Urothelium cell line (cell line): ENCODE measurements at regions not wholly inside any gene's neighbourhood (a gene's known extent, or its start where the extent isn't known, plus 50 kb on each side); places are given as distances from the start of the nearest gene placed in this dataset.
"Not testable (repeated sequence)": the region's sequence is repeated elsewhere in the genome, so short reads cannot be mapped to it uniquely, and the experiment has no call there.

Source experiments
- DNase-seq: peaks from one replicate; pipeline ENCODE4 v3.0.0; 2011; ENCODE audit warnings: low spot score, mixed read lengths
- FAIRE-seq: peaks from 2 replicates; lab custom pipeline; 2011; peaks lifted over from hg19 to GRCh38; lab: Jason Lieb, UNC

- FAIRE-seq: no peak
- DNase-seq: no peak
Observed at GRCh38 chr11:134499990-134500389, 87.9 kb upstream of the B3GAT1 start.

DNA sequence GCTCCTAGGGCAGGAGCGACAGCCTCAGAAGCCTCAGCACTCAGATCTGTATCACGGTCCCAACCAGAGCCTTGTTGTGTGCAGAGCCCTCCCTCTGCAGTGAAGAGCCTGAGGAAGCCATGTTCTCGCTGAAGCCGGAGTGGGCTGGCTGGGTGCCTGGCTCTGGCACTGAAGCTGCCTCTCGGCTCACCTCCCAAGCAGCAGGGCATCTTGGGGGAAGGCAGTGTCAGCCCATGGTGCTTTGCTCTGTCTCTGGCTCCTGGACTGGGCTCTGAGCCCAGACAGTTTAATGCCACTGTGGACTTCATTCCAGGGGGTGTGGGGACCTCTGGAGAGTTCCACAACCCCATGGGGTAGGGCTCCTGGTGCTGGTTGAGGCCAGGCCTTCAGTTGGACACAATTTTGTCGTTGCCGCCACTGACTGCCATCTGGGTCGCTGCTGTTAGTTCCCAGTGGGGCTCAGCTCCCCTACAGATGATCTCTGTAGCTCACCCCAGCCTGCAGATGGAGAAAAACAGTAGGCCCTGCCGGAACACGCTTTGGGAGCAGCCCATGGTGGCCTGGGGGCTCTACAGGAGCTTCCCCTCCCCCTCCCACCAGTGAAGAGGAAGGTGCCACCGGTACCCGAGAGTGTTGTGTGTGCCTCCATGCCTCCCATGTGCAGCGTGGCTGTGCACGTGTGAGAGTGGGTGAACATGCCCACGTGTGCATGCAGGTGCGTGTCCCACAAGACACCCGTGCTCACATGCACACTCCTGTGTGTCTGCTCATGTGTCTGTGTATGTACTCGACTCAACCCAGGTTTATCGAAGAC is 86.5 kb upstream of the B3GAT1 start:
- FAIRE-seq (no peak), DNase-seq (no peak)

- DNase-seq (no peak), FAIRE-seq (no peak)
Observed at GRCh38 chr11:134497586-134497985, 85.5 kb upstream of the B3GAT1 start.

GRCh38 chr11:134496058-134496457 is 84.0 kb upstream of the B3GAT1 start:
- not testable (repeated sequence) for FAIRE-seq, DNase-seq

- DNase-seq, FAIRE-seq: not testable (repeated sequence)
Observed at GRCh38 chr11:134494395-134494794, 82.4 kb upstream of the B3GAT1 start.

- not testable (repeated sequence) for FAIRE-seq, DNase-seq
Observed at GRCh38 chr11:134492411-134492810, 80.4 kb upstream of the B3GAT1 start.

- FAIRE-seq (no peak), DNase-seq (no peak)
Observed at GRCh38 chr11:134489728-134490127, 77.7 kb upstream of the B3GAT1 start.

- FAIRE-seq (no peak), DNase-seq (no peak)
Observed at GRCh38 chr11:134488913-134489312, 76.9 kb upstream of the B3GAT1 start.

DNA sequence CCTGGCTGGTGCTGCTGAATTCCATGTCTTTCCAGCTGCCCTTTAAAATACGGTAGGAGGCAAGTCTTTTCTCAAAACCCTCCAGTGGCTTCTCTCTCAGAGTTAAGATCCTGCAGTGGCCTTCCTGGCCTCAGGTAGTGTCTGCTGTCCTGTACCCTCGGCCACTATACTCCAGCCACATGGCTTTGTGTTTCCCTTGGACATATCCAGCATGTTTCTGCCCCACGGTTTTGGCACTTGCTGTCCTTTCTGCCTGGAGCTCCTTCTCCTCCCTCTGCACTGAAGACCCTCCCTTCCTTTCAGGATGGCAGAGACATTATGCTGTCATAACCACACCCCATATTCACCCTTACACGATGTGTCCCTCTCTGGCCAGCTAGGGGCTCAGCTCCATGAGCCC is 76.5 kb upstream of the B3GAT1 start:
- no peak for DNase-seq
- no peak for FAIRE-seq

- no peak for FAIRE-seq
- DNase-seq: no peak
Observed at GRCh38 chr11:134487696-134488095, 75.7 kb upstream of the B3GAT1 start.

DNA sequence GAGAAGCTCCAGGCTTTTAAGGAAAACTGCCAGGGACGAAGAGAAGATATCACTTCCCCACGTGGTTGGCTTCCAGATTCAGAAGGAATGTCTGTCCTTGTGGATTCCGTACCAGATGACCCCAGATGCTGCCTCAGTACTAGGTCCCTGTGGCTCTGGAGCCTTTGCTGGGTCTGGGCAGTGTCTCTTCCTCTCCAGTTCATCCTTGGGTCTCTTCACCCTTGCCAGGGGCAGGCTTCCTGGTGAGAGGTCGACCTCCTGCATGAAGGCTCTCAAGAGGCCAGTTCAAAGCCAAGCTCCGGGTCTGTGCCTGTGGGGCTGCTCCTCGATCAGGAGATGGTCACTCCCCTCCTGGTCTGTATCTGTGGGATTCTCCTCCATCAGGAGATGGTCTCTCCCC is 74.7 kb upstream of the B3GAT1 start:
- DNase-seq (no peak), FAIRE-seq (no peak)

DNA sequence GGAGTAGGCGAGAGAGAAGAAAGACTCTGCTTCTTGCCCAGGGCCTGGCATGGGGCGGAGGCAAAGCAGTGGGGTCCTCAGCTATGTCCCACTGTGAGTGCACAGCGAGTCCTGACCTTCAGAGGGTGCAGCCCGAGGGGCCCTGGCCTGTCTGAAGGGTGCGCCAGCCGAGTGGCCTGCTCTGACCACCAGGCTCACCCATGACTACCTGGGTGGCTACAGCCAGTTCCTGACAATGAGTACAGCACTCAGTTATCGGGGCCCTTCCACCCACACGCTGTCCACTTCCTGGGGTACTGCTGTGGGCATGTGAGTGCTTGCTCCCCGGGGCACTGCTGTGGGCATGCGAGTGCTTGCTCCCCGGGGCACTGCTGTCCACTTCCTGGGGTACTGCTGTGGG is 74.1 kb upstream of the B3GAT1 start:
- no peak for FAIRE-seq
- DNase-seq: no peak

DNA sequence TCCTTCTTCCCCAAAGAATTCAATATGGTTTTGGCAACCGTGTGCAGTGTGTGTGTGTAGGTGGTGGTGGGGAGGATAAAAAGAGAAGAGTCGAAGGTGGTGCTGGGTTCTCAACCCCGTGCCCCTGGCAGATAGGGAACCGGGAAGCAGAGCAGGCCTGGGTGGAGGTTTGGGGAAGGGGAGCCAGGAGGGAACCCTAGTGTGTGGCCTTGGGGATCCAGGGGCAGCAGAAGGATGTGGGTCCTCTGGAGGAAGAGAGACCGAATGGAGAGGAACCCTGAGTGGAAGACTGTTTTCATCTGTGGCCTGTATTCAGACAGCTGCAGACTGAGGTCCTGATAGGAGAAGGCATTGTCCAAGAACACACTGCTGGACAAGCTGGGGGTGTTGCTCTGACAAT is 73.3 kb upstream of the B3GAT1 start:
- no peak for FAIRE-seq
- no peak for DNase-seq

DNA sequence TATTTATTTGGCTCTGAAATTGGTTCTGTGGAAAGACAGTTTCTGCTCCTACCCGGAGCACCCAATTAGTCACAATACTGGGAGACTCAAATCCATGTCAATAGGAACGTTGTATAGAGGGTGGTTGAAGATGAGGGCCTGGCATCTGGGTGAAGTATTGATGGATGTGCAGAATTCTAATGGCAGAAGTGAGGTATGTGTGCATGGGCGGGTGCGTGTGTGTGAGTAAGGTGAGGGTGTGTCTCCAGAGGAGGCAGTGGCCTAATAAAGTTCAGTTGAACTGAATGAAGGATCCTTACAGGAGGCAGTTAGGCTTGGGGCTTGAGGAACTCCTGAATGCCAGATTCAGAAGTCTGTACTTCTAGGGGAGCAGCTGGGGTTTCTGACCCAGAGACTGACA is 71.8 kb upstream of the B3GAT1 start:
- FAIRE-seq (no peak), DNase-seq (no peak)

DNA sequence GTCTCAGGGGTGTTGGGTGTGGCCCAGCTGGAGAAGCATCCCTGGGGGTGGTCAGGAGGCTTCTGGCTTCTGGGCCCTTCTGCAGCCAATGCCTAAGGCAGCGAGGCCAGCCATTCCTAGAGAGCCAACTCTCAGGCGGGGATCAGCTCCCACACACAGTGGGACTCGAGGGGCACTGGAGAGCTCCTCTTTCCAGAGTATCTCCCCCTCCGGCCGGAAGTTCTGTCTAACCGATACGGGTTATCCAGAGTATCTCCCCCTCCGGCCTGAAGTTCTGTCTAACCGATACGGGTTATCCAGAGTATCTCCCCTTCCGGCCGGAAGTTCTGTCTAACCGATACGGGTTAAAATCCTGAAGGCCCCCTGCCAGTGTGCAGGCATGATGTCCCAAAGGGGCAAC is 71.2 kb upstream of the B3GAT1 start:
- no peak for DNase-seq
- no peak for FAIRE-seq

- FAIRE-seq: no peak
- DNase-seq: no peak
Observed at GRCh38 chr11:134482865-134483264, 70.8 kb upstream of the B3GAT1 start.

- no peak for FAIRE-seq
- no peak for DNase-seq
Observed at GRCh38 chr11:134481933-134482527, 70.0 kb upstream of the B3GAT1 start.

DNA sequence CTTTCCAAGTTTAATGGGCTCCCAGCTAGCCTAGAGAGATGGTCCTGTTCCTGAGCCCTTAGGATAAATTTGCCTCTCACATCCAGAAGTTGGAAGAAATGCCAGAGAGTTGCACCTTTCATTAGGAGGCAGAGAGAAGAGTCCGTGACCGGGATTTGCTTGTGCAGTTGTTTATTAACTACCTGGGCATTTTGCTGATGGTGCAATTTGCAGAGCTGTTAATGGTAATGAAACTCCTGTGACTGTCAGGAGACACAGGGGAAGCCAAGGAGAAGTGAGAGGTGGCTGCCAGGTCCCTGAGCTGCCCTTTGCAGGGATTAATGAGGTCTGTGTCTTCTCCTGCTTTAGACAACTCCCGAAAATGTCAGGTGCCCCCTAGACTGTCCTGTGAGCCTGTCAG is 69.1 kb upstream of the B3GAT1 start:
- DNase-seq: no peak
- FAIRE-seq: no peak

DNA sequence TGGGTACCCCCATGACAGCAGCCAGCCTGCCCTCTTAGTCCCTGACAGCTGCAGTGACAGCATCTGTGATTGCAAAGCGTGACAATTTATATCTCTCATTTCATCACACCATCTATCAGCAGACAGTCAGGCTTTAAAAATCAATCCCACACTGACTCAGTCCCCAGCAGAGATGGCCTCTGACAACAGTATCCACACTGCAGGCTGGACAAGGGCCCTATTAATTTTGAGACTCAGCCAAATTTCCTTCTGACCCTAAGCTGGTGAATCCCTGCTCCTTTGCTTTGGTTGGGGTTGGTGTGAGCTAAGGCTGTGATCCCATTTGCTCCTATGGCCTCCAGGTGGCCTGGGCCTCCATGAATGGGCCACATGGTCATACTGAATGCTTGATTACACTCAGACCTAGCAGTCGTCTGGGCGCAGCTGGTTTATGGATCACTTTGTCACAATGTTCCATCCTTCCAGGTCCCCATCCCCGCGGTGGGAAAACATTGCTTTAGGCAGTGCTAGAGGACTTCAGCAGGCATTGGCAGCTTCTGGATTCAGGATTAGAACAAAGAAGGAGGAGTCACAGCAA is 68.2 kb upstream of the B3GAT1 start:
- no peak for DNase-seq
- no peak for FAIRE-seq

DNA sequence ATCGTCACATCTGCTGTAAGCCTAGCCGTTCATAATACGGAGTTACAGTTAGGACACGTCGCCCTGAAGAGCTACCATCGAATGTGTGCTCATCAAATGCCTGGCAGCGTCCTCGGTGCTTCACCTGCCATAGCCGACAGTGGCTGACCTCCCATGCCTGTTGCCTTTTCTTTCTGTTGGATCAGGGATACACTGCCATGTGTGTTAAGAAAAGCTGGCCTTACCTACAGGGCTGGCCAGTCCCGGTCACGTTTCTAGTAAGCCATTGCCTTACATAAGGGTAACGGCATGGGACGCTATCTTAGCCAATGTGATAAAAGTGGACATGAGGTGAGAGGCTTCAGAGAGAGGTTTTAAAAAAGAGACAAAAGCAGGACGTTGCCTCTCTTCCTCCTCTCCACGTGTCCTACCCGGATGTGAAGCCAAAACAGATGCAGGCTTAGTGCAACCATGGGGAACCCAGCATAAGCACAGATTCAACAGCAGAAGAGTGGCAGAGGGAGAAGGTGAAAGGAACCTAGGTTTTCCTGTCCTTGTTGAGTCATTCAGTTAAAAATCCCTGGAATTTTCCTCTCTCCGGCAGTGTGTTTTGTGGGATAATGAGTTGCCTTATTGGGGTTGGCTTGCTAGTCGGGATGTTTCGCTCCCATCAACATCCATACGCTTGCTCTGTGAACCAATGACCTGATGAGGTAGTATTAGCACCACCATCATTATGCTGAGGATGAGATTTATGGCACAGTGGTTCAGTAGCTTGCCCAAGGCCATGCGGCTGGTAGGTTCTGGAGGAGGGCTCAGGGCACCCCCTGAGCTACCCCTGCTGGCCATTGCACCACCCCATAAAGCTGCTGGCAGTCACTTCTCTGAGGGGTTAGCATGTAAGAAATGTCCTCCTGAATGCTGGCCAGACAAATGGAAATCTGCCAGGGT is 67.4 kb upstream of the B3GAT1 start:
- DNase-seq (no peak), FAIRE-seq (no peak)

DNA sequence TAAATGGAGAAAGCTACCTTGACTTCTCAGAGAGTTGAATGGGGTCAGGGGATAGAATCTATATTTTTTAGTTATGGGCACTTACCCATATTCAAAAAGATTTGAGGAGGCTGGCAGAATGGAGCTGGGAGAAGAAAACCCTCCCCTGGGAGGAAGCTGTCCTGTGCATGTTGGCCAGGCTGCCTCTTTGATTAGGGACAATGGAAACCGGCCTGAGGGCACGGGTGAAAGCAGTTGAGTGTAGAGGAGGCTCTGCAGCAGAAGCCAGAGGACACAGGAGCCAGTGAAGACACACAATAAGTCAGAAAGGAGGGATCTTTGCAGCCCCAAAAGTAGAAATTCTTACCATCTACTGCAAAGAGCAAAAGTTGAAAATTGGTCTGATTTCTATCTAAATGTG is 66.6 kb upstream of the B3GAT1 start:
- DNase-seq (no peak), FAIRE-seq (no peak)
